ENCODE measurements at regions not wholly inside any gene's neighbourhood (a gene's known extent, or its start where the extent isn't known, plus 50 kb on each side); places are given as distances from the start of the nearest gene placed in this dataset.

DNA sequence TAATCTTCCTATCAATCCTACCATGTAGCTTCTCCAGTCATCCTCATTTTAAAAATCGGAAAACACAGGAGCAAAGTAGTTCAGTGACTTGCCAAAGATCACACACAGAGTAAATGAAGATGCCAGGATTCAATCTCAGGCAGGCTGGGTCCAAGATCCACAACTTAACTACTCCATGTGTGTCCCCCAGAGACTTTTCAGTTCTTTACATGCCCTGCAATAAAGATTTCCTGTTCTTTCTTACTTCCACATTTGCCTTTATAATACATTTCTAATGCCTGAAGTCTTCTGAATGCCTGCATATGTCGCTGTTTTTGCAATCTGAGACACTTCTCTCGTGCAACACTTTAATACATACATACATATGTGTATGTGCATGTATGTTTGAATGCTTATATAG lies 121.7 kb upstream of the MARCKS start:
- TF ChIP-seq CTCF (IDR thresholded peaks at IDR 0.05) (no peak), POLR2A (IDR thresholded peaks at IDR 0.05) (no peak)

Data from esophagus squamous epithelium (tissue), 4 donors.